HepG2 (cell line): ENCODE measurements at regions not wholly inside any gene's neighbourhood (a gene's known extent, or its start where the extent isn't known, plus 50 kb on each side); places are given as distances from the start of the nearest gene placed in this dataset.

Experiments used
- ATAC-seq: fragments of 200-7000 bp; cut with Tn5 transposase; 3 replicates; pipeline ENCODE4 v1.9.1; 2020; ENCODE audit warnings: mild to moderate bottlenecking, moderate library complexity
- BruUV-seq: library from RNA; stranded (reverse); fragments of 400-500 nt; replicated peaks from 2 replicates; lab custom pipeline; 2021; lab: Mats Ljungman, UMichigan
- CTCF ChIA-PET: fragments of 300-600 bp; formaldehyde crosslinking; extraction: SDS; loops from one replicate; lab custom pipeline; 2021; ENCODE audit warnings: low total read pairs, inconsistent platforms, low intra/inter-chr PET ratio; lab: Yijun Ruan, JAX
- POLR2A ChIA-PET: fragments of 350-600 bp; sonication (Branson Sonifier 250); formaldehyde crosslinking; loops from one replicate; lab custom pipeline; 2020; ENCODE audit warnings: antibody characterized with exemption, inconsistent platforms; lab: Yijun Ruan, JAX
- DNase-seq: peaks from one replicate; pipeline ENCODE4 v3.0.0-alpha.2; 2015; ENCODE audit warnings: low spot score
- FAIRE-seq: peaks from 3 replicates; lab custom pipeline; 2011; peaks lifted over from hg19 to GRCh38; lab: Jason Lieb, UNC
- H2AFZ ChIP-seq: one replicate; pipeline ENCODE4 v1.6.1; 2011; ENCODE audit warnings: low read length, inconsistent platforms
- H3K27ac ChIP-seq: fragments of 300-600 bp; 3 replicates; pipeline ENCODE4 v1.8.0; 2011; ENCODE audit warnings: mixed run types, mild to moderate bottlenecking, mixed read lengths, low read length, inconsistent platforms; ENCODE audit not compliant: insufficient read depth; ENCODE audit errors: extremely low read length
- H3K27me3 ChIP-seq, 2 experiments: fragments of 200-600 bp in 1 of 2; 2 replicates in 1 of 2; 3 replicates in 1 of 2; pipeline versions ENCODE4 v1.6.0 to v1.8.0; 2011; ENCODE audit warnings: low read length in 2 of 2, mild to moderate bottlenecking in 2 of 2, moderate library complexity in 2 of 2, inconsistent platforms in 1 of 2; ENCODE audit not compliant: insufficient read depth in 2 of 2, control insufficient read depth in 1 of 2
- H3K36me3 ChIP-seq, 2 experiments: fragments of 200-600 bp in 1 of 2; replicated peaks in 1 of 2; 2 replicates in 1 of 2; 3 replicates in 1 of 2; pipeline versions ENCODE4 v1.5.1 to v1.8.0; 2011; ENCODE audit warnings: low read length in 2 of 2, inconsistent platforms in 1 of 2; ENCODE audit not compliant: insufficient read depth in 2 of 2, control insufficient read depth in 1 of 2
- H3K4me1 ChIP-seq: 2 replicates; pipeline ENCODE4 v1.5.1; 2012; ENCODE audit warnings: low read length, inconsistent platforms; ENCODE audit not compliant: insufficient read depth
- H3K4me2 ChIP-seq: 2 replicates; pipeline ENCODE4 v1.6.0; 2011; ENCODE audit warnings: low read depth, low read length, inconsistent platforms
- H3K4me3 ChIP-seq, 3 experiments: fragments of 200-600 bp in 1 of 3; sonication (generic), shearing (Covaris generic) in 1 of 3; replicated peaks in 1 of 3; 2 replicates each; pipeline ENCODE4 v1.5.1; 2011 to 2016; ENCODE audit warnings: low read length in 3 of 3, inconsistent platforms in 2 of 3, low read depth in 2 of 3, mild to moderate bottlenecking in 2 of 3, control low read depth in 1 of 3, mixed read lengths in 1 of 3; ENCODE audit not compliant: insufficient read depth in 1 of 3
- H3K79me2 ChIP-seq: one replicate; pipeline ENCODE4 v1.6.1; 2011; ENCODE audit warnings: low read length, inconsistent platforms; ENCODE audit not compliant: insufficient read depth
- H3K9ac ChIP-seq: 2 replicates; pipeline ENCODE4 v1.6.0; 2011; ENCODE audit warnings: mild to moderate bottlenecking, low read depth, low read length, inconsistent platforms; ENCODE audit not compliant: insufficient read depth
- H3K9me3 ChIP-seq: 2 replicates; pipeline ENCODE4 v1.5.1; 2012; ENCODE audit warnings: mild to moderate bottlenecking, low read length
- H4K20me1 ChIP-seq: 2 replicates; pipeline ENCODE4 v1.6.0; 2011; ENCODE audit warnings: inconsistent platforms, mild to moderate bottlenecking, low read length, moderate library complexity; ENCODE audit not compliant: insufficient read depth
- ARNT2 ChIP-seq: sonication (generic); formaldehyde crosslinking; IDR thresholded peaks from 2 replicates; pipeline ENCODE4 v1.8.0; 2022; ENCODE audit warnings: mild to moderate bottlenecking, low read depth, missing genetic modification reagents, moderate library complexity
- ASH2L ChIP-seq: fragments of 300-600, 200-600 bp; sonication (generic); IDR thresholded peaks from 2 replicates; pipeline ENCODE4 v1.7.0; 2017; ENCODE audit warnings: low read depth, mild to moderate bottlenecking, moderate library complexity, mixed read lengths, low read length; ENCODE audit not compliant: insufficient read length
- CCAR2 ChIP-seq: fragments of 200-400 bp; formaldehyde crosslinking; optimal IDR thresholded peaks from 2 replicates; pipeline ENCODE3; 2018; ENCODE audit warnings: low read depth, mild to moderate bottlenecking, low read length, moderate library complexity
- FOSL1 ChIP-seq: sonication (generic); formaldehyde crosslinking; IDR thresholded peaks from 2 replicates; pipeline ENCODE4 v1.9.0; 2021; ENCODE audit warnings: missing genetic modification reagents, borderline replicate concordance
- GTF3A ChIP-seq: sonication (generic); formaldehyde crosslinking; conservative IDR thresholded peaks from 2 replicates; pipeline ENCODE4 v1.4.0; 2020; ENCODE audit warnings: mild to moderate bottlenecking, missing genetic modification reagents
- KDM4B ChIP-seq: sonication (generic); formaldehyde crosslinking; IDR thresholded peaks from 2 replicates; pipeline ENCODE4 v1.4.0; 2020; ENCODE audit warnings: missing genetic modification reagents
- PHF21A ChIP-seq: sonication (generic); formaldehyde crosslinking; IDR thresholded peaks from 2 replicates; pipeline ENCODE4 v1.5.0; 2020; ENCODE audit warnings: mild to moderate bottlenecking, missing genetic modification reagents
- RBFOX2 ChIP-seq: fragments of 200-400 bp; formaldehyde crosslinking; IDR thresholded peaks from 2 replicates; pipeline ENCODE4 v1.6.1; 2017; ENCODE audit warnings: low read depth, mild to moderate bottlenecking, low read length
- REXO4 ChIP-seq: sonication (generic); formaldehyde crosslinking; IDR thresholded peaks from 2 replicates; pipeline ENCODE4 v1.8.0; 2022; ENCODE audit warnings: missing genetic modification reagents, mild to moderate bottlenecking, borderline replicate concordance
- SMYD3 ChIP-seq: sonication (generic); formaldehyde crosslinking; IDR thresholded peaks from 2 replicates; pipeline ENCODE4 v1.8.1; 2023; ENCODE audit warnings: mild to moderate bottlenecking, missing genetic modification reagents
- TSC22D2 ChIP-seq: sonication (generic); formaldehyde crosslinking; IDR thresholded peaks from 2 replicates; pipeline ENCODE4 v1.5.1; 2020; ENCODE audit warnings: missing genetic modification reagents, mild to moderate bottlenecking, borderline replicate concordance
- WIZ ChIP-seq: sonication (generic); formaldehyde crosslinking; IDR thresholded peaks from 2 replicates; pipeline ENCODE4 v1.5.1; 2020; ENCODE audit warnings: mild to moderate bottlenecking, missing genetic modification reagents
- ZC3H13 ChIP-seq: sonication (generic); formaldehyde crosslinking; IDR thresholded peaks from 2 replicates; pipeline ENCODE4 v1.8.1; 2023; ENCODE audit warnings: mild to moderate bottlenecking, missing genetic modification reagents, moderate library complexity
- ZNF230 ChIP-seq: sonication (generic); formaldehyde crosslinking; IDR thresholded peaks from 2 replicates; pipeline ENCODE4 v1.4.0; 2020; ENCODE audit warnings: mild to moderate bottlenecking, missing genetic modification reagents
- ZNF460 ChIP-seq: sonication (generic); formaldehyde crosslinking; IDR thresholded peaks from 2 replicates; pipeline ENCODE4 v1.5.1; 2020; ENCODE audit warnings: missing genetic modification reagents, mild to moderate bottlenecking, borderline replicate concordance
- ZNF589 ChIP-seq: sonication (generic); formaldehyde crosslinking; conservative IDR thresholded peaks from 2 replicates; pipeline ENCODE4 v1.8.0; 2022; ENCODE audit warnings: mild to moderate bottlenecking, moderate library complexity, missing genetic modification reagents
- ZSCAN30 ChIP-seq: sonication (generic); formaldehyde crosslinking; IDR thresholded peaks from 2 replicates; pipeline ENCODE4 v1.5.0; 2020; ENCODE audit warnings: mild to moderate bottlenecking, missing genetic modification reagents
- WGBS: methylation state at CpG from one replicate; pipeline ENCODE4 v1.1.6; 2017; ENCODE audit warnings: low lambda C conversion rate; 5-methylcytosine and 5-hydroxymethylcytosine counted together
- in situ Hi-C: cut with HindIII; loops from 2 replicates; pipeline ENCODE4 v1.10.0; 2017; ENCODE audit warnings: low pct_unique_long_range_greater_than_20kb; ENCODE audit not compliant: extremely low pct_ligation_motif_present
- intact Hi-C: fragments of 100-400 bp; cut with micrococcal nuclease; formaldehyde crosslinking; loops from one replicate; pipeline ENCODE4 v1.10.0; 2022; ENCODE audit not compliant: unreplicated experiment
- TF ChIP-seq, protein P1 (sequence below): sonication (generic); formaldehyde crosslinking; IDR thresholded peaks from 2 replicates; pipeline ENCODE4 v1.5.0; 2020; ENCODE audit warnings: mild to moderate bottlenecking, low read depth, missing genetic modification reagents, borderline replicate concordance
- TF ChIP-seq, protein P2 (sequence below): sonication (generic); formaldehyde crosslinking; IDR thresholded peaks from 2 replicates; pipeline ENCODE4 v1.8.0; 2022; ENCODE audit warnings: missing genetic modification reagents, mild to moderate bottlenecking, borderline replicate concordance
- TF ChIP-seq, protein P3 (sequence below), 2 experiments: sonication (generic) in 1 of 2; formaldehyde crosslinking in 1 of 2; IDR thresholded peaks; 2 replicates each; pipeline versions ENCODE4 v1.4.0 to v1.6.1; 2018 to 2020; ENCODE audit warnings: missing genetic modification reagents in 2 of 2, borderline replicate concordance in 1 of 2, low read depth in 1 of 2, mild to moderate bottlenecking in 1 of 2, missing biosample characterization in 1 of 2

DNA sequence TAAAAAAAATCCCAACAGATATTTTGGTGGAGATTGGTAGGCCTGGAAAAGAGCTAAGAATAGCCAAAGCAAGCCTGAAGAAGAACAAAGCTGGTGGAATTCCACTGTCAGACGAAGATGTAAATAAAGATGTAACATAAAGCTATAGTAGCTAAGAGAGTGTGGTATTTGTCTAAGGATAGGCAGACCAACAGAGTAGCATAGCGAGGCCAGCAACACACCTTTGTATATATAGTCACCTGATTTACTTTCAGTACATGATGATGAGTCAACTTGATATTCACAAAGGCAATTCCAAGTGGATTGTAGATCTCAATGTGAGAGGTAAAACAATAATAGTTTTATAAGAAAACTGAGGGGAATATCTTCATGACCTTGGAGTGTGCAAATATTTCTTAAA, 53.6 kb upstream of the SYN2 start:
- no peak overlapping the region for H3K4me3 ChIP-seq
- TF ChIP-seq FOSL1 (CRISPR knock-in tag): no peak
- no peak for TF ChIP-seq SMYD3 (CRISPR knock-in tag)
- no peak for TF ChIP-seq WIZ (CRISPR knock-in tag)
- TF ChIP-seq ZNF589 (CRISPR knock-in tag): no peak
- TF ChIP-seq TSC22D2: no peak
- TF ChIP-seq ZSCAN30 (CRISPR knock-in tag): no peak
- no peak for TF ChIP-seq PHF21A (CRISPR knock-in tag)
- TF ChIP-seq KDM4B: no peak
- TF ChIP-seq RBFOX2: no peak
- no peak for TF ChIP-seq ZC3H13 (CRISPR knock-in tag)
- no peak for TF ChIP-seq GTF3A (CRISPR knock-in tag)
- TF ChIP-seq, protein P1, sequence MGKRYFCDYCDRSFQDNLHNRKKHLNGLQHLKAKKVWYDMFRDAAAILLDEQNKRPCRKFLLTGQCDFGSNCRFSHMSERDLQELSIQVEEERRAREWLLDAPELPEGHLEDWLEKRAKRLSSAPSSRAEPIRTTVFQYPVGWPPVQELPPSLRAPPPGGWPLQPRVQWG (CRISPR knock-in tag): no peak
- TF ChIP-seq ZNF460 (CRISPR knock-in tag): no peak
- TF ChIP-seq REXO4 (CRISPR knock-in tag): no peak
- TF ChIP-seq ARNT2 (CRISPR knock-in tag): no peak
- TF ChIP-seq ZNF230 (CRISPR knock-in tag): no peak
- TF ChIP-seq CCAR2: no peak
- TF ChIP-seq, protein P2, sequence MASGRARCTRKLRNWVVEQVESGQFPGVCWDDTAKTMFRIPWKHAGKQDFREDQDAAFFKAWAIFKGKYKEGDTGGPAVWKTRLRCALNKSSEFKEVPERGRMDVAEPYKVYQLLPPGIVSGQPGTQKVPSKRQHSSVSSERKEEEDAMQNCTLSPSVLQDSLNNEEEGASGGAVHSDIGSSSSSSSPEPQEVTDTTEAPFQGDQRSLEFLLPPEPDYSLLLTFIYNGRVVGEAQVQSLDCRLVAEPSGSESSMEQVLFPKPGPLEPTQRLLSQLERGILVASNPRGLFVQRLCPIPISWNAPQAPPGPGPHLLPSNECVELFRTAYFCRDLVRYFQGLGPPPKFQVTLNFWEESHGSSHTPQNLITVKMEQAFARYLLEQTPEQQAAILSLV: no peak
- TF ChIP-seq, protein P3, sequence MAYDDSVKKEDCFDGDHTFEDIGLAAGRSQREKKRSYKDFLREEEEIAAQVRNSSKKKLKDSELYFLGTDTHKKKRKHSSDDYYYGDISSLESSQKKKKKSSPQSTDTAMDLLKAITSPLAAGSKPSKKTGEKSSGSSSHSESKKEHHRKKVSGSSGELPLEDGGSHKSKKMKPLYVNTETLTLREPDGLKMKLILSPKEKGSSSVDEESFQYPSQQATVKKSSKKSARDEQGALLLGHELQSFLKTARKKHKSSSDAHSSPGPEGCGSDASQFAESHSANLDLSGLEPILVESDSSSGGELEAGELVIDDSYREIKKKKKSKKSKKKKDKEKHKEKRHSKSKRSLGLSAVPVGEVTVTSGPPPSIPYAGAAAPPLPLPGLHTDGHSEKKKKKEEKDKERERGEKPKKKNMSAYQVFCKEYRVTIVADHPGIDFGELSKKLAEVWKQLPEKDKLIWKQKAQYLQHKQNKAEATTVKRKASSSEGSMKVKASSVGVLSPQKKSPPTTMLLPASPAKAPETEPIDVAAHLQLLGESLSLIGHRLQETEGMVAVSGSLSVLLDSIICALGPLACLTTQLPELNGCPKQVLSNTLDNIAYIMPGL (CRISPR knock-in tag; IDR thresholded peaks at IDR 0.05; ENCODE audit: borderline replicate concordance in 1 of 2, low read depth in 1 of 2): no peak
- TF ChIP-seq ASH2L: no peak
- TF ChIP-seq, all 625 proteins: peak for 0
- H3K36me3 ChIP-seq: no peaks in the 10 kb centered on the region
- H2AFZ ChIP-seq: no peak overlapping the region
- FAIRE-seq: no peak
- CTCF ChIA-PET: no interaction called here
- in situ Hi-C loops: no loop called here
- no peaks in the 10 kb centered on the region for H3K79me2 ChIP-seq
- no peaks in the 10 kb centered on the region for H3K4me1 ChIP-seq
- no peak for DNase-seq
- H3K9ac ChIP-seq: no peak overlapping the region
- intact Hi-C loops: no loop called here
- H3K27me3 ChIP-seq: peaks cover 0 to 10% of the 10 kb centered on the region in 2 experiments; a peak in 3 of 5 replicates
- no peaks in the 10 kb centered on the region for H3K9me3 ChIP-seq
- H3K27ac ChIP-seq: no peak overlapping the region
- POLR2A ChIA-PET: no interaction called here
- H4K20me1 ChIP-seq: no peaks in the 10 kb centered on the region
- no peak overlapping the region for H3K4me2 ChIP-seq
- ATAC-seq: no peak
- 2% methylated on average over 2 of the region's 2 CpGs for WGBS
- no TSS peak for BruUV-seq
